NCI-H446 (cell line): ENCODE measurements at regions not wholly inside any gene's neighbourhood (a gene's known extent, or its start where the extent isn't known, plus 50 kb on each side); places are given as distances from the start of the nearest gene placed in this dataset.

Experiments used
- DNase-seq, 2 experiments: peaks; one replicate each; lab custom pipeline; 2025; lab: John Stamatoyannopoulos, UW

DNA sequence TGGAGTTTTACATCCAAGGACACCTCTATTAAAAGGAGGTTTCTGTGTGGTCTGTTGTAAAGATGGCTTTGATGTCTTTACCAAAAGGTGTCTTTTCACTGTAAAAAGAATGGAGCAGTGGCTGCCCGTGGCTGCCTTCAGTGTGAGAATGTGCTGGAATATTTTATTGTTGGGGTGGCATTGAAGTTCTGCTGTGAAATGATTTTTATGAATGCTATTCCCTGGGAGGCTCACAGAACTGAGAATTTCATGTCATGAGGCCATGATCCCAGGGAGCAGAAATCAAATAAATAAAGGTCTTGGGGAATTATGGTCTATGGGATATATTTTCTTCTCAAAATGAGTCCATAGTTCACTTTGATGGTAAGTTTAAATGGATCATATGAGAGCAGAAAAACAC, 425.2 kb upstream of the ZNF608 start:
- no peak for DNase-seq

DNA sequence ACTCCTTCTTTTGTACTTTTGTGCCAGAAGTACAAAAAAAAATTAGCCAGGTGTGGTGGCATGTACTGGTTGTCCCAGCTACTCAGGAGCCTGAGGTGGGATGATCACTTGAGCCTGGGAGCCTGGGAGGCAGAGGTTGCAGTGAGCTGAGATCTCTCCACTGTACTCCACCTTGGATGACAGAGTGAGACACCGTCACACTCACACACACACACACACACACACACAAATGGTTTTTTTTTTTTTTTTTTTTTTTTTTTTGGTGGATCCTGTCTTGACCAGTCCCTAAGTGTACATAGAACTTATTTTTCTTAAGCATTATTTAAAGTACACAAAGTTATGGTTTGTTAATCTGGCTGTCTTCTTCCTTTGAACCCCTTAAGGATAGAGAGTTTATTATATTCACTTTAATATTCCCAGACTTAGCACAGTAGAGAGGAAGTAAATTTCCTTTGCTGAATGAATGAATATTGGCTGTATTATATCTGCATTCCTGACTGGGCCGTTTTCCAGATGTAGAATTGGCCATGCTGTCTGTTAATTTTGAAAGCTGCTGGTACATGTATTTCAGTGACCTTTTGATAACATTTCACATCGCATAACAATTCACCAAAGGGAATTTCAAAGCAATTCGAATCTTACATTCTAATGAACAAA, 429.0 kb upstream of the ZNF608 start:
- peak in 1 of 2 experiments; percentile 2 for DNase-seq

DNA sequence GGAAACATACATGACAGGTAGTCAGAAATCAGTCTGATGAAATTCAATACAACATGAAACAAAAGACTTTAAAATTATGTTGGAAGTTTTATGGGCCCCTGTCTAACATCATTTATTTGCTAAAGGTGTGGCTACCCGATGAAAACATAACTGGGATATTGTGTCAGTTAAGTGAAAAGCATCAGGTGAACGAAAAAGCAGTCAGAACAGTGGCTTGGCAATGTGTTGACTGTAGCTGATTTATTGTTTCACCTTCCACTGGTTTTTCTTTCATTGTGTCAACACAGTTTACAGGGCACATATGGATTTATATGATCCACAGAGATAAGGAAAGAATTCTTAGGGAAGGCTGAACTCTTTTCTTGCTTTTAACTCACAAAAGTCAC, 429.6 kb upstream of the ZNF608 start:
- DNase-seq = no peak

DNA sequence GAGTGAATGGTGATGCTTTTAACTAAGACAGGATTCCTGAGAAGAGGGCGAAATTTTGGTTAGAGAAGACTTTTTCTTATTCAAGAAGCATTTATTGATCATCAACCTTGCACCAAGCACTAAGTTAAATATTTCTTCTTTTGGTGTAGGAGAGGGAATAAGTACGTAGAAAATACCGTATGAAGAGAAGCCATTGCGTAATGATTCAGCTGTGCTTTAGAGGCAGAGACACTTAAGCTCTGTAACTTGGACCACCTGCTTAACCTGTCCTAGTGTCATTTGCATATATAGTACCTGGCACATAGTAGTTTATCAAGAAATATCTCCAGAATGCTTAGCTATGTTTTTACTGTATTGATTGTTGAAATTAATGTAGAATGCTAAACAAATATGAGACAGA, 430.9 kb upstream of the ZNF608 start:
- DNase-seq = no peak

DNA sequence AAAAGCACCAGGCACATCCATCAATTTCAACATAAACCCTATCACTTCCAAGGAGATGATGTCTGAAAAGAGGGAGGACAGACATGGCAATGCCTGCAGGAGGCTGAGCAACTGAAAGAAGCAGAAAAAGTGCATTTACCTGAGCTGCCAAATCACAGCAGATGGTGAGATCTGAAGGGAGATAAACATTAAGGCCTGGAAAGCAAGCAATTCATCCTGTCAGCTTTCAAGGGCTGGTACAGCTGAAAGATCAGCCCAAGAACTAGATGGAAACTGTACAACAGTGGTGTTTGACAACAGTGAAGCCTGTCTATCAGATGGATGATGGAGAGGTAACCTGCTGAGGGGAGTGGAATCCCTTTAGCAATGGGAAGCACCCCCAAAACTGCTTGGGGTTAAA, 433.2 kb upstream of the ZNF608 start:
- DNase-seq = peak in 1 of 2 experiments; percentile 17

DNA sequence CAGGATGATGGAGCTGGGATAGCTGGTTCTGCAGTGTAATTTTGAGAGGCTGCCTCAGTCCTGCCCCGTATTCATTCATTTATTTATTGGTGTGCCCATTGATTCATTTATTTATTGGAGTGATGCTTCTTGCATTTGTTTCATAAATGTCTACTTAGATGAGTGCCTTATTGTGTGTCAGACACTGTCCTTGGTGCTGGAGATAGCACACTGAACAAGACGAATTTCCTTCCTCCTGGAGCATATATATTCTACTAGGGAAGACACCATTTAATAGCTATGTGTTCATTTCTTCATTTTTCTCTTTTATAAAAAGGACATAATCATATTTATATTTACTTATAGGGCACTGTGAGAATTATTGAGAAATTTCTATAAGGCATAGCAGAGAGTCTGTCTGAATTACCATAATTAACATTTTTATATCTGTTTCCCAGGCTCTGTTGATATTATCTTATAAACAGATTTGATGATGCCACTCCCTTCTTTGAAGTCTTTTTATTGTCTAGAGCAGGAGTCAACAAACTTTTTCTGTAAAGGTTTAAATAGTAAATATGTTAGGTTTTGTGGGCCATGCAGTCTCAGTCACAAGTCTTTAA, 433.9 kb upstream of the ZNF608 start:
- no peak for DNase-seq

DNA sequence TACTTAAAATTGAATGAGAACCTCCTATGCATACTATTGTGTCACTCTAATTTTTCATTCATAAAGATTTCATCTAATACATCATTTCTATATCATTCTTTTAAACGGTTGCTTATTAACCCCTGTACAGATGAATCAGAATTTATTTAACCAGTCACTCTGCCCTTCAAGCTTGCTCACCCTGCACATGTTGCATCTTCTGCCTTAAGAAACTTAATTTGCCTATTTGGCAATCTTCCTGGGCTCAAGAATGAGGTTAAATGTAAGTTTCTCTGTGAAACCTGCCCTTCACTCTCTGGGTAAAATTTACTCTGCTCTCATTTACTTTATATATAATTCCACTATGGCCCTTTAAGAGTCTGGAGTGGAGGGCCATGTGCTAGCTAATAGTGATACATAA, 434.7 kb upstream of the ZNF608 start:
- no peak for DNase-seq

DNA sequence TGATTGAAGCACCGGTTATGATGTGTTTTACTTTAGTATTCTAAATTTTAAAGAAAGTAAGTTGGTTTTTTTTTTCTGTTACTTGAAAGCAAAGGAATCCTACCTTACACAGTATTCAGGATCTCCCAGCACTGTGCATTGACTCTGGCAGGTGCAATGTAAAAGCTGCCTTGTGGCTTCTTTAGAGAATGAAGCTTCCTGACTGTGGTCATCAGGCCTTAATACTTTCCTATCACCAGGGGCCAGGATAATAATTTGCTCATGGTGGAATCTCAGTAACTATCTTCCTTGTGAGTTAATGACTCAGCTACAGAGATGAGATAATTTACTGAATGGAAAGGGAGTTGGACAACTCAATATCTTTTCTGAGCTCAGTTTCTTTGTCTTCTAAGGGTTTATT, 435.5 kb upstream of the ZNF608 start:
- no peak for DNase-seq

DNA sequence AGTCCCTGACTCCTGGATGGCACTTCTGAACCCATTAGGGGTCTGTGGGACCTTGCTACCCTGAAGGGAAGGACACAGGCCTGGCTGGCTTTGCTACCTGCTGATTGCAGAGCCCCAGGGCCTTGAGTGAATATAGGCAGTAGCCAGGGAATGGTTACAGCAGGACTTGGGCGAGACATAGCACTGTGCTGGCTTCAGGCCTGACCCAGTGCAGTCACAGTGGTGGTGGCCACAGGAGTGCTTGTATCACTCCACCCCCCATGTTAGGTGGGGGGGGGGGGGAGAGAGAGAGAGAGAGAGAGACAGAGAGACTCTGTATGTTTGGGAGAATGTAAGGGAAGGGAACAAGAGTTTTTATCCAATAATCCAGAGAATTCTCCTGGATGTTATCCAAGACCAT, 439.3 kb upstream of the ZNF608 start:
- DNase-seq = no peak

DNA sequence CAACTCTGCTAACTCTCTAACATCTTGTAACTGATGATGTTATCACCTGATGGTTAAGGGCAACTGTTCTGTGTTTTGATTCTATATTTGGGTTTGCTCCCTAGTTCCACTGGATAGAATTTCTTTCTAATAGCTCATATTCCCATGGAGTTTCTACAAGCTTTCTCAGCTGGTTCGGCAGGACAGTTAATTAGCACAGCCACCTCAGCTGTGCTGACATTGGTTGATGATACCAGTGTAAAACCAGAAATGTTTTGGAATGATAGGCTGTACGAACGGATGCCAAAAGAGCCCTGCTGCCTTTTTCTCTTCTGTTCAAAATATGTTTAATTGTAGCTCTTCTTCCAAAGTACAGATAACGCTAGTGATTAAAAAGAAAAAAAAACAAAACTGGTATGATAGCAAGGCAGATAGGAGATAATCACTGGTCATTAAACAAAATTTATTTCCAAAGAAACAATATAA, 440.5 kb upstream of the ZNF608 start:
- DNase-seq = no peak

DNA sequence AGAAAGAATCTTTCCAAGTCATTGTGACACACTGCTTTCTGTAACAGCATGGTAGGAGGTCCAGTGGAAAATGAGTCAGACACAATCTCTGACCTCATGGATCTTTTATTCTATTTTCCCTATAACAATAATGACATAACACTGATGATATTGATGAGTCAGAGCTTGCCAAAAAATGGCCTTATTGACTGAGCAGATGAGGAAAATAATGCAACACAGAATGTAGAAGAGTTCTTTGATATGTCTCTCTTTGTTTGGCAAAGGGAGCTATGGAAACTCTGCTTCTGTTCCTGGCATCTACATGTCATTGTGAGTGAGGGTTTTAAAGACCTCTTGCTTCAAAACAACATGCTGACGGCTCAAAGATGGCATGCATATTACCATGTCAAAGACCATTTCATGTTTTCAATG, 443.1 kb upstream of the ZNF608 start:
- DNase-seq = no peak

DNA sequence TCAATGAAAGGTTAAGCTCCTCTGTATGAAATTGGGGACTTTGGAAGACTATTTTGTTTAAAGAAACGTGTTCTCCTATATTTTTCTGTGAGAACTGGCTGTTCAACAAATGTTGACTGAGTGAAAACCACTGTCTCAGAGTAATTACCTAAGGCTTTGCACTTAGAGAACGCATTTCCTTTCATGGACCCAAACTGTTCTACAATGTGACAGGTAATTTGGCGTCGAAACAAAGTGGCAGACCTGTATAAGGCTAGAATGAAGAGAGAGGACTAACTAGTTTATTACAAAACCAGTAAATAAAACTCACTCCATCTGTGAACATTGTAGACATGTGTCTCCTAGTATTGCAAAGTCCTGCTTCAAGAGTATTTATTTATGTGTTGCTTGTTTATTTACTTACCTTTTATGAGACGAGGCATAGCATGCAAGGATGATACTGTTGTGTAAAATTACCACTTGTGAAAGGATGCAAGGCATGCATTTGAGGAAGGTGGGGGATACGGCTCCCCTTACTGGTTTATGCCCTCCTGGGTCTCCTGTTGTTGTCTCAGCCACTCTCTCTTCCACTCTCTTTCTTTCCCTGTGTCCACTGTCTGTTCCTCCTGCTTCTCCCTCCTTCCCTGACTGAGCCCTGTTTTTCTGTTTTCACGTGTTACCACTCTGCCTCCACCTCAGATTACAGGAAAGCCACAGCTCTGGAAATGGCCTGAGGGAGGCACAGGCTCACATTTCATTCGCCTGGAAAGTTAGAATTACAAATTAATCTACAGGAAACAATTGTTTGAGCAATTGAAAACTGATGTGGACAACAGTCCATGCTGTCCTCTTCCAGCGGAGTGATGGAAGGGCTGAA, 444.0 kb upstream of the ZNF608 start:
- no peak for DNase-seq

DNA sequence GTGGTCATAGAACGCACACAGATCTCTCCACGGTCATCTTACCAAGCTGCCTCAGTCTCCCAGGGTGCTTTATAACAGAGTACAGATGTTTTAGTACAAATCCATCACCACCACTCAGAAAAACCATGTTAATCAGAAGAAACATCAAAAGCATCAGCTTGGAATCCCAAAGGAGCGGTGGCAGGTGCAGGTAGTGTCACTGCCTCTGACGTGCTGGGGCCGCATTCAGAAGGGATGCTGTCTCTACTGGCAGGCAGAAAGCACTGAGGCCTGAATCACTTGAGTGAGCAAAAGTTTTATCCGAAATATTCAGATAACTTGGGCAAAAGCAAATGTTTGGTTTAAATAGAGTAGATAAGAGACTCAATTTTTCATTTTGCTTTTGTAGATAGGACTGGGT, 448.4 kb upstream of the ZNF608 start:
- DNase-seq = no peak

DNA sequence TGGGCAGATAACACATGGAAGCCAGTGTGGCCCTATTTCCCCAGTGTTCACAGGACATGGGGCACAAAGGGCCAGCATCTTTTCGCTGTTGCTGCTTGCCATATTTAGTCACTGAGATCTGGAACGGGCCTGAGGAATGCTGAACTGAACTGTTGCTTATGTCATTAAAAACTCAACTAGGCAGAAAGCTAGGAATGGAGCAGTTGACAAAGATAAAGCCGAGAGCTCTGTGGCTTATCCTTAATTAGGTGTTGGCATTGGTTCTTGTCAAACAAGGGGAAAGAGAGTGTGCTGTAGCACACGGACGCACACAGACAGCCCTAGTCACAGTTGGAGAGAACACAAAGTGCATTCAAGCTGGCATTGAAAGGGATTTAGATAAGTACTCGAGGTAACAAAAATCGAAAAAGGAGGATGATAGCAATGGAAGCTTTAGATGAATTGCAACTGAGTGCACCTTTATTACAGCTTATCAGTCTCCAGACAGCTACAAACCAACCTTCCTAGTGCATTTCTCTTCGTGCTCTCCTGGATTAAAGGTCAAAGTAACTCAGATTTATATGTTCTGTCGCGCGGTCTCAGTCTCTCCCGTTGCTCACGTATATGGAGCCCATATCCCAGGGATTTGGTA, 450.2 kb upstream of the ZNF608 start:
- peak in 1 of 2 experiments; percentile 47 for DNase-seq

DNA sequence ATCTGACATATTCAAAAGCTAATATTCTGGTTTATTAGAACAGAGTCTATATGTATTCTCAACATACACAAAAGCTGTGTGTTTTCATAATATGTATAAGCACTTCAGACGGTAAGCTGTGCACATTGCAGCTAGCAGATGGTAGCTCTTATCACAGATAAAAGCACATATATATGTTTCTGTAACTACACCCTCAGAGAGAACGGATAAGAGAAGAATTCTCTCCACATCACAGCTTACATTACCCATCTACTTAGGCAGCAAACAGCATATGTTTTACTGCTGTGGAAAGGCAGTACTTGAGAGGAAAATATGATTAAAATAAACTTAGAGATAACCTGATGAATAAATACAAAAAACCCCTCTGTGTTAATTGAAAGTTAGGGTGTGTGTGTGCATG, 450.9 kb upstream of the ZNF608 start:
- DNase-seq = no peak

DNA sequence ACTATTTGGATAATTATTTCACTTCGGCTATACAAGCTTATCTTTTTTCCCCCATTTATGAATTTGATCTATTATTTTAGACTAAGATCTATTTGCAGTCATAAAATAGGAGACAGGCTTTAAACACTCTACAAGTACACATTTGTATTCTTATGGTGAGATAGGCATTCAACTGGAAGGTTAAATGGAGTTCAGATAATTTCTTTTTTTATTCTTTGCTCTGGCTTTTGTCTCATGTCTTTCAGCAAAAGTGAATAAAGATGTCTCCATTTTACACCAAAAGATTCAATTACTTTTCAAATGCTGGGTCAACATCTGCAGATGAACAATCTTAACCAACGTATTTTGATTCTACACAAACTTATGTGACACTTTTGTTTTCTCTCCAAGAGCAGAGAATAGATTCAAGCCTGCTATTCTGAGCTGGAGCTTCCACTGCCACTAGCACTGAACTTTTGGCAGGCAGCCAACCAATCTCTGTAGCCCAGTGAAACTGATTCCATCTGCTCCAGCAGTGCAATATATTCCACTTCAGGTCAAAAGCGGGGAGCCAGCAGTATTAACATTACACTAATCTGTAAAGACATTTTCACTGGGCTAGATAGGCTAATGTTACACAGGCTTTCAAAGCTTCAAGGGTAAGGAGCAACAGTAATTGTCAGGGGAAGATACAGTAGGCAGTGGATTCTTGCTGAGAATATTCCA, 452.0 kb upstream of the ZNF608 start:
- peak; percentile 72 to 91 for DNase-seq

DNA sequence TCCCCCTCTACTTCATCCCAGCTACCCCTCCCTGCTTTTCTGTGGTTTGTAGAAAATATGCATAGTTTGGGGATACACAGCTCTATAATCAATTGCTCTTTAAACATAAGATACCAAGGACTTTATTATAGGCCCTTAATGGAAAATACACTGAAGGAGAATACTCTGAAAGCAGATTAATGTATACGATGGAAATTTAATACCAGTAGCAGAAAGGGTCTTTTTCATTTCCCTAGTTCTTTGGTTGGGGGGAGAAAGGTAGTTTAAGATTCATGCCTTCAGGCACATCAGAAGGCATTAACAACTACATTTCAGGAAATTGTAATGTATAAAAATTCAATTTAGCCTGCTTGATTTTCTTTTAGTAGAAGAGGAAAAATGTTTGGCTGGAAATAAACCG, 452.9 kb upstream of the ZNF608 start:
- no peak for DNase-seq

DNA sequence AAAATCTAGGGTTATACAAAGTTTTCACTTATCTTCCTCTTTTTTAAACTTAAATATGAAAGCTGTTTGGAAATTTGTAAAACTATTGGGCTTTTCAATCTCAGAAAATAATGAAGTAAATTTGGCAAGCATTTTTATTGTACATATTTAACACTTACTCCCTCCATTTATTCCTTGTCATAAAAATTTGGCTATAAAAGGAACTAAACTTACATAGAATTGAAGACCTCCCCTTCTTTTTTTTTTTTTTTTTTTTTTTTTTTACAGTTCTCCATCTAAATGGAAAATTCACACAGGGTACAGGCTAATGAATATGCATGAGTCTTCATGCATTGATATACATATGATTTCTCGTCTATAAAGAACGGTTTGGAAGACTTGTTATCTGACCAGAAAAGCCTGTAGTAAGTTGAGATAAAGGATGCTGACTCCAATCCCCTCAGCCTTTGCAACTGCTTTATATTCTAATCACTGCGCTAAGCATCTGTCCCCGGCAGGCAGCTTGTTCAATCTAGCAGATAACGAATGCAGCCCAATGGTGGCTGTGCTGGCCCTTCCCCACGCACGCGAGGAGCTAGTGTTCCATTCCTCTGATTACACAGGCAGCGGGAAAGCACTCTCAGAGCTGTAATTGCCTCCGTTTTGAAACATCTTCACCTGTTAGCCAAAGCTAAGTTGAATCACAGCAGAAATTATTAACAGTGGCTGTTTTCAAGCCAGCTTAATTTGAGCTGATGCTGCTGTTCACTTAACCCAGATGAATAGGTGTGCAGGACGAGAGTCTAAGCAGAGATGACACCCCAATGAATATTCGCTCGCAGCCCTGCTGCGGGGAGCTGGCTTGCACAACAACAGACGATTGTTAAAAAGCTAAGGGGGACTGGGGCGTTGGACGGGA, 453.8 kb upstream of the ZNF608 start:
- DNase-seq = no peak

DNA sequence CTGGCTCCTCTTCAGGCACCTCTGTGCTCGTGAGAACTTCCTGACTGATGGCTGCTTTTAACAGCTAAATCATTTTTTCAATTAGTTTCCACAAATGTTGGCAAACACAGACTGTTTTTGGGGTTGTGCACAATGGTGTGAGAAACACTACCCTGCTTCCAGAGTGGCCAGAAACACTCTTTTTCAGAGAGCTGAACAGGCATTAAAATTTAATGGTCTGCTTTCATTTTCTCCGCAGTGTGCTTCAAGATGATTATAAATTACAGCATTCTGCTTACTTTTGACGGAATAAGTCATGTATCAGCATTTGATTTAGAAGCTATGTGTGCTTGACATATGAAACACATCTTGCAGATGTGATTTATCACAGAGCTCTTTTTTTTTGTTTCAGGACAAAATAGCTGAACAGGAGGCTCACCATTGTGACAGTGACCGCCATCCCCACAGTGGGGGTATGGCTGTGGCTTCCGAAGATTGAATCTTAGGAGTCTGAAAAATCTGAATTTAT, 454.5 kb upstream of the ZNF608 start:
- no peak for DNase-seq

DNA sequence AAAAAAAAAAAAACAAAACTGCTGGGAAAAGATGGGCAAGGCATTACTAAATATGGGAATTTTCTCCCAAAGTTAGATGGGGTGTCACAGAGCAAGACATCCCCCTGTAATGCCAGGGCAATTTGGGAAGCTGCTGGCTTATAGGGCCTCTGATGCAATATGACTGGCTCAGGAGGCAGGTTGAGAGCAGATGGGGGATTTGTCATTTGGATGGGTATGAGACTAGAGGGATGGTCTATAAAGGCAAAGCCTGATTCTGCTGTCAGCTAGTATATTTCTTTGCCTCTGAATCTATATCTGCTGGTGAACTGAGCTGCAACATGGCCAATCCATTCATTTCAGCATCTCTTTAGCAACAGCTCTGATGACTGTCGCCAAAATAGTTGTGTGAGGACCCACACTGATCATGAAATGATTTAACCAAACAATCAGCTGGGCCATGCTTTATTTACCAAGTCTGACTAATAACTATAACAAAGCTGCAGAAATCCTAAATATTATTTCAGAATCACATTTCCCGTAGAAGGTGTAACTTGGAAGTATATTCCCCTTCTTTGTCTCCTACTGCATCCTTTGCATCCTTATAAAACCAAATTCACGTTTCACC, 455.1 kb upstream of the ZNF608 start:
- peak in 1 of 2 experiments; percentile 35 for DNase-seq
